ENCODE measurements at regions not wholly inside any gene's neighbourhood (a gene's known extent, or its start where the extent isn't known, plus 50 kb on each side); places are given as distances from the start of the nearest gene placed in this dataset.

- DNase-seq (ENCODE audit: low spot score), result no peak
- TF ChIP-seq CTCF (conservative IDR thresholded peaks at IDR 0.05; ENCODE audit: low read depth, low read length) (no peak), EZH2 (IDR thresholded peaks at IDR 0.05; ENCODE audit: borderline replicate concordance, low read depth, low read length, poor library complexity, severe bottlenecking) (no peak)
- CTCF ChIA-PET, result no interaction called here
These were observed 100.2 kb upstream of the SYT6 start for GRCh38 chr1:114253900-114254299.

GRCh38 chr1:114251573-114251939, 97.9 kb upstream of the SYT6 start:
- no peak for TF ChIP-seq EZH2 (IDR thresholded peaks at IDR 0.05; ENCODE audit: borderline replicate concordance, low read depth, low read length, poor library complexity, severe bottlenecking)
- TF ChIP-seq CTCF (conservative IDR thresholded peaks at IDR 0.05; ENCODE audit: low read depth, low read length), result no peak
- Histone ChIP-seq H3K36me3 (ENCODE audit: insufficient read depth, low read length, poor library complexity, severe bottlenecking) (no peaks in the 10 kb centered on the region), H3K27ac (ENCODE audit: low read depth, low read length, poor library complexity, severe bottlenecking) (no peak overlapping the region), H3K9me3 (ENCODE audit: low read depth, low read length, poor library complexity, severe bottlenecking) (peaks cover 16% of the 10 kb centered on the region), H3K4me1 (ENCODE audit: insufficient read depth, low read length, poor library complexity, severe bottlenecking) (peaks cover 5% of the 10 kb centered on the region), H3K27me3 (replicated peaks; ENCODE audit: insufficient read depth, low read depth, low read length, poor library complexity) (no peaks in the 10 kb centered on the region), H3K4me3 (ENCODE audit: low read depth, low read length, poor library complexity, severe bottlenecking) (no peak overlapping the region)
- ChIA-PET CTCF (no interaction called here), POLR2A (ENCODE audit: low non-redundant PET) (interaction anchor here (0.6 kb wide), 1 partner anchor 394 kb away, joined by 3 read pairs; no protein-coding TSS in a partner anchor)
- no TSS peak for BruUV-seq (replicated peaks)
- intact Hi-C loops (cut with micrococcal nuclease; ENCODE audit: unreplicated experiment), result no loop called here
- DNase-seq (ENCODE audit: low spot score), result no peak

More at GRCh38 chr1:114253900-114254299, 100.2 kb upstream of the SYT6 start:
- H3K36me3 ChIP-seq (ENCODE audit: insufficient read depth, low read length, poor library complexity, severe bottlenecking), result no peaks in the 10 kb centered on the region
- H3K27ac ChIP-seq (ENCODE audit: low read depth, low read length, poor library complexity, severe bottlenecking), result no peak overlapping the region
- no TSS peak for BruUV-seq (replicated peaks)
- H3K4me1 ChIP-seq (ENCODE audit: insufficient read depth, low read length, poor library complexity, severe bottlenecking), result peaks cover under 1% of the 10 kb centered on the region
- POLR2A ChIA-PET (ENCODE audit: low non-redundant PET), result no interaction called here
- no peaks in the 10 kb centered on the region for H3K27me3 ChIP-seq (replicated peaks; ENCODE audit: insufficient read depth, low read depth, low read length, poor library complexity)
- H3K4me3 ChIP-seq (ENCODE audit: low read depth, low read length, poor library complexity, severe bottlenecking), result no peak overlapping the region
- H3K9me3 ChIP-seq (ENCODE audit: low read depth, low read length, poor library complexity, severe bottlenecking), result peaks cover 16% of the 10 kb centered on the region
- intact Hi-C loops (cut with micrococcal nuclease; ENCODE audit: unreplicated experiment), result no loop called here

GRCh38 chr1:114250683-114251572, 97.3 kb upstream of the SYT6 start:
- BruUV-seq (replicated peaks), result no TSS peak
- Histone ChIP-seq H3K27ac (ENCODE audit: low read depth, low read length, poor library complexity, severe bottlenecking) (no peak overlapping the region), H3K4me1 (ENCODE audit: insufficient read depth, low read length, poor library complexity, severe bottlenecking) (peaks cover 5% of the 10 kb centered on the region), H3K36me3 (ENCODE audit: insufficient read depth, low read length, poor library complexity, severe bottlenecking) (no peaks in the 10 kb centered on the region), H3K27me3 (replicated peaks; ENCODE audit: insufficient read depth, low read depth, low read length, poor library complexity) (no peaks in the 10 kb centered on the region), H3K4me3 (ENCODE audit: low read depth, low read length, poor library complexity, severe bottlenecking) (no peak overlapping the region), H3K9me3 (ENCODE audit: low read depth, low read length, poor library complexity, severe bottlenecking) (peaks cover 16% of the 10 kb centered on the region)
- POLR2A ChIA-PET (ENCODE audit: low non-redundant PET), result interaction anchor here (0.6 kb wide), 1 partner anchor 394 kb away, joined by 3 read pairs; no protein-coding TSS in a partner anchor
- TF ChIP-seq EZH2 (IDR thresholded peaks at IDR 0.05; ENCODE audit: borderline replicate concordance, low read depth, low read length, poor library complexity, severe bottlenecking) (no peak), CTCF (conservative IDR thresholded peaks at IDR 0.05; ENCODE audit: low read depth, low read length) (no peak)
- no peak for DNase-seq (ENCODE audit: low spot score)
- intact Hi-C loops (cut with micrococcal nuclease; ENCODE audit: unreplicated experiment), result no loop called here
- CTCF ChIA-PET, result no interaction called here
